SK-N-SH (cell line): ENCODE measurements at regions not wholly inside any gene's neighbourhood (a gene's known extent, or its start where the extent isn't known, plus 50 kb on each side); places are given as distances from the start of the nearest gene placed in this dataset.

Experiments
- CTCF ChIP-seq: fragments of 200-600 bp; sonication (generic); IDR thresholded peaks from 2 replicates; pipeline ENCODE4 v1.6.1; 2017; ENCODE audit warnings: antibody characterized with exemption, mild to moderate bottlenecking, moderate library complexity
- EZH2phosphoT487 ChIP-seq: fragments of 200-600 bp; sonication (generic); IDR thresholded peaks from 2 replicates; pipeline ENCODE4 v1.6.1; 2017; ENCODE audit warnings: low read depth, mixed run types, mild to moderate bottlenecking, antibody characterized with exemption, moderate library complexity, borderline replicate concordance
- FOSL2 ChIP-seq: IDR thresholded peaks from 2 replicates; pipeline ENCODE4 v1.4.0; 2012; ENCODE audit warnings: low read depth, mild to moderate bottlenecking, moderate library complexity, borderline replicate concordance
- FOXJ3 ChIP-seq: sonication (generic); formaldehyde crosslinking; IDR thresholded peaks from 2 replicates; pipeline ENCODE4 v1.5.1; 2020; ENCODE audit warnings: mild to moderate bottlenecking, missing genetic modification reagents
- MAX ChIP-seq: IDR thresholded peaks from 2 replicates; pipeline ENCODE4 v1.4.0; 2012; ENCODE audit warnings: low read depth
- MXI1 ChIP-seq: IDR thresholded peaks from 2 replicates; pipeline ENCODE4 v1.6.1; 2012; ENCODE audit warnings: mild to moderate bottlenecking, low read depth, low read length, improper control_type of control experiment
- NFIC ChIP-seq: IDR thresholded peaks from 2 replicates; pipeline ENCODE4 v1.4.0; 2012; ENCODE audit warnings: borderline replicate concordance
- POLR2AphosphoS5 ChIP-seq: IDR thresholded peaks from 2 replicates; pipeline ENCODE4 v1.6.1; 2012; ENCODE audit warnings: low read depth, low read length
- REST ChIP-seq: IDR thresholded peaks from 2 replicates; pipeline ENCODE4 v1.6.1; 2012; ENCODE audit warnings: mild to moderate bottlenecking, low read depth, low read length, moderate library complexity
- RFX5 ChIP-seq: IDR thresholded peaks from 2 replicates; pipeline ENCODE4 v1.6.1; 2012; ENCODE audit warnings: mild to moderate bottlenecking, improper control_type of control experiment, low read length
- TF ChIP-seq, protein P1 (sequence below): fragments of 150-350 bp; IDR thresholded peaks from 2 replicates; pipeline ENCODE4 v1.6.1; 2017; ENCODE audit warnings: antibody characterized with exemption, low read length, low read depth, borderline replicate concordance
- TF ChIP-seq, protein P2 (sequence below): IDR thresholded peaks from 2 replicates; pipeline ENCODE4; 2012

- TF ChIP-seq MAX: no peak
- TF ChIP-seq CTCF: no peak
- TF ChIP-seq POLR2AphosphoS5: no peak
- no peak for TF ChIP-seq FOXJ3 (CRISPR knock-in tag)
- no peak for TF ChIP-seq MXI1
- TF ChIP-seq RFX5: no peak
- TF ChIP-seq, protein P1, sequence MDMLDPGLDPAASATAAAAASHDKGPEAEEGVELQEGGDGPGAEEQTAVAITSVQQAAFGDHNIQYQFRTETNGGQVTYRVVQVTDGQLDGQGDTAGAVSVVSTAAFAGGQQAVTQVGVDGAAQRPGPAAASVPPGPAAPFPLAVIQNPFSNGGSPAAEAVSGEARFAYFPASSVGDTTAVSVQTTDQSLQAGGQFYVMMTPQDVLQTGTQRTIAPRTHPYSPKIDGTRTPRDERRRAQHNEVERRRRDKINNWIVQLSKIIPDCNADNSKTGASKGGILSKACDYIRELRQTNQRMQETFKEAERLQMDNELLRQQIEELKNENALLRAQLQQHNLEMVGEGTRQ: no peak
- TF ChIP-seq EZH2phosphoT487: no peak
- TF ChIP-seq NFIC: no peak
- TF ChIP-seq, protein P2, sequence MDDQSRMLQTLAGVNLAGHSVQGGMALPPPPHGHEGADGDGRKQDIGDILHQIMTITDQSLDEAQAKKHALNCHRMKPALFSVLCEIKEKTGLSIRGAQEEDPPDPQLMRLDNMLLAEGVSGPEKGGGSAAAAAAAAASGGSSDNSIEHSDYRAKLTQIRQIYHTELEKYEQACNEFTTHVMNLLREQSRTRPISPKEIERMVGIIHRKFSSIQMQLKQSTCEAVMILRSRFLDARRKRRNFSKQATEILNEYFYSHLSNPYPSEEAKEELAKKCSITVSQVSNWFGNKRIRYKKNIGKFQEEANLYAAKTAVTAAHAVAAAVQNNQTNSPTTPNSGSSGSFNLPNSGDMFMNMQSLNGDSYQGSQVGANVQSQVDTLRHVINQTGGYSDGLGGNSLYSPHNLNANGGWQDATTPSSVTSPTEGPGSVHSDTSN: no peak
- no peak for TF ChIP-seq REST
- TF ChIP-seq FOSL2: no peak
These were observed 112.6 kb upstream of the ALCAM start for GRCh38 chr3:105254154-105254553.
